Left lung (tissue), 4 donors: ENCODE measurements at regions not wholly inside any gene's neighbourhood (a gene's known extent, or its start where the extent isn't known, plus 50 kb on each side); places are given as distances from the start of the nearest gene placed in this dataset.

Experiments used
- ATAC-seq: fragments of 200-7000 bp; cut with Tn5 transposase; one replicate; pipeline ENCODE4 v1.9.1; 2020; ENCODE audit warnings: moderate library complexity
- DNase-seq, 4 donors: peaks; one replicate each; pipeline ENCODE4 v3.0.0-alpha.2; 2013 to 2020
- H3K27ac ChIP-seq, 2 donors: fragments of 200-600 bp; sonication (generic) in 1 of 2; one replicate each; pipeline versions ENCODE4 v1.5.0 to v1.8.0; 2020 to 2021
- H3K27me3 ChIP-seq, 2 donors: fragments of 200-600 bp; sonication (generic) in 1 of 2; one replicate each; pipeline versions ENCODE4 v1.5.0 to v1.8.0; 2020 to 2021
- H3K36me3 ChIP-seq, 2 donors: fragments of 200-600 bp; sonication (generic) in 1 of 2; one replicate each; pipeline versions ENCODE4 v1.5.0 to v1.8.0; 2020 to 2021
- H3K4me1 ChIP-seq, 2 donors: fragments of 200-600 bp; one replicate each; pipeline ENCODE4 v1.8.0; 2021
- H3K4me3 ChIP-seq, 2 donors: fragments of 200-600 bp; sonication (generic) in 1 of 2; one replicate each; pipeline versions ENCODE4 v1.5.0 to v1.8.0; 2020 to 2021; ENCODE audit warnings: mild to moderate bottlenecking in 1 of 2
- H3K9me3 ChIP-seq, 2 donors: fragments of 200-600 bp; sonication (generic) in 1 of 2; one replicate each; pipeline versions ENCODE4 v1.5.0 to v1.8.0; 2020 to 2021
- intact Hi-C, 2 donors: fragments of 100-400 bp; cut with DNase I; formaldehyde crosslinking; loops; one replicate each; pipeline versions ENCODE4 v1.11.2 to v1.14.2; 2022
- TF ChIP-seq, protein P1 (sequence below), 2 donors: fragments of 200-600 bp; sonication (generic) in 1 of 2; IDR thresholded peaks; one replicate each; pipeline versions ENCODE4 v1.5.0 to v1.8.0; 2021; ENCODE audit warnings: antibody characterized with exemption in 2 of 2
- donor health status: DM: no; HTN: yes; CAD: no.
- donor health status: DM: no; HTN: no; CAD: no.

DNA sequence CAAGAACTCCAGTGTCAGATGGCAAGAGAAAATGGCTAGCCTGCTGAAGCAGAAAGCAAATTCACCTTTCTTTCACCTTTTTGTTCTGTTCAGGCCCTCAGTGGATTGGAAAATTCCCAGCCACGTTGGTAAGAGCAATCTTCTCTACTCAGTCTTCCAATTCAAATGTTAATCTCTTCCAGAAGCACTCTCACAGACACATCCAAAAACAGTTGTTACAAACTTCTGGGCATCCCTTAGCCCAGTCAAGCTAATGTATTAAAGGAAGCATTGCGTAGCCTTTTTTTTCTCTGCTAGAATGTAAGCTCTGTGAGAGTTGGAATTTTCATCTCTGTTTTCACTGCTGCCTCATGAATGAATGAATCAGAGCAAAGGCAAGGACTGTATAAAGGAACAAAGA lies 109.2 kb upstream of the ROBO2 start:
- DNase-seq: no peak
- no peaks in the 10 kb centered on the region for H3K27me3 ChIP-seq
- intact Hi-C loops: no loop called here
- H3K4me3 ChIP-seq: no peak overlapping the region
- TF ChIP-seq, protein P1, sequence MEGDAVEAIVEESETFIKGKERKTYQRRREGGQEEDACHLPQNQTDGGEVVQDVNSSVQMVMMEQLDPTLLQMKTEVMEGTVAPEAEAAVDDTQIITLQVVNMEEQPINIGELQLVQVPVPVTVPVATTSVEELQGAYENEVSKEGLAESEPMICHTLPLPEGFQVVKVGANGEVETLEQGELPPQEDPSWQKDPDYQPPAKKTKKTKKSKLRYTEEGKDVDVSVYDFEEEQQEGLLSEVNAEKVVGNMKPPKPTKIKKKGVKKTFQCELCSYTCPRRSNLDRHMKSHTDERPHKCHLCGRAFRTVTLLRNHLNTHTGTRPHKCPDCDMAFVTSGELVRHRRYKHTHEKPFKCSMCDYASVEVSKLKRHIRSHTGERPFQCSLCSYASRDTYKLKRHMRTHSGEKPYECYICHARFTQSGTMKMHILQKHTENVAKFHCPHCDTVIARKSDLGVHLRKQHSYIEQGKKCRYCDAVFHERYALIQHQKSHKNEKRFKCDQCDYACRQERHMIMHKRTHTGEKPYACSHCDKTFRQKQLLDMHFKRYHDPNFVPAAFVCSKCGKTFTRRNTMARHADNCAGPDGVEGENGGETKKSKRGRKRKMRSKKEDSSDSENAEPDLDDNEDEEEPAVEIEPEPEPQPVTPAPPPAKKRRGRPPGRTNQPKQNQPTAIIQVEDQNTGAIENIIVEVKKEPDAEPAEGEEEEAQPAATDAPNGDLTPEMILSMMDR (IDR thresholded peaks at IDR 0.05): no peak
- H3K4me1 ChIP-seq: no peaks in the 10 kb centered on the region
- no peak overlapping the region for H3K27ac ChIP-seq
- H3K9me3 ChIP-seq: no peaks in the 10 kb centered on the region
- no peak for ATAC-seq
- no peaks in the 10 kb centered on the region for H3K36me3 ChIP-seq

DNA sequence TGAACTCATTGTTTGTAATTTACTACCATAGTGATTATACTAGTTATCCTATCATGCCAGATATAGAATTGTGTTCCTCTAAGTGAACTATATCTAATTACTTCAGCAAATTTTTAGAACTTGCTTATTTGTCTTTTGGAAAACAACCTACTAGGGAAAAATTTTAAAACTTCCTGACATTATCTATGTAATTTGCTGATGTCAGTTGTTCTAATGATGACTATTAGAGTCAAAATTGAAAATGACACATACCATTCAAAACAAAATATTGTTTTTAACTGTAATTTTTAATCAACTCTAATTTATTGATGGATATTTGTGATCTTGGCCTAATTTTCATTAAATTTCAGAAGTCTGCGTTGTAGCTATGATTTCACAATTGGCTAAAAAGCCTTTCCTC lies 106.7 kb upstream of the ROBO2 start:
- DNase-seq (no peak), ATAC-seq (no peak)
- Histone ChIP-seq H3K27me3 (no peaks in the 10 kb centered on the region), H3K9me3 (no peaks in the 10 kb centered on the region), H3K36me3 (no peaks in the 10 kb centered on the region), H3K27ac (no peak overlapping the region), H3K4me3 (no peak overlapping the region), H3K4me1 (no peaks in the 10 kb centered on the region)
- TF ChIP-seq, protein P1 (IDR thresholded peaks at IDR 0.05): no peak
- intact Hi-C loops: no loop called here

DNA sequence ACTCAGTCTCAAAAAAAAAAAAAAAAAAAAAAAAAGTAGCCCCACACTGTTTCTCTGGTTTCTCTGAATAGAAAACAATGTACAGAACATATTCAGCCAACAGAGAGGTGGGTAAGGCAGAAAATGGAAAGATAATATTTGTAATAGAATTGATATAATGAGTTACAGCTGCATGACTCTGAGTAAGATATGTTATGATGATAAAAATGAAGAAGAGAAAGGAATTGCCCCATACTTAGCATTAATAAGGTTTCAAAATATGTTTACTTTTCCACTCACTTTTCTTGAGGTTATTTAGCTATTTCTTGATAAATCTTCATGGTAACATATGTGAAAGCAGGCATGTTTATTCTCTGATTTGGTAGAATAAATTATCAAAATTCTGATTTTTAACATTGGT lies 100.9 kb upstream of the ROBO2 start:
- Histone ChIP-seq H3K36me3 (no peaks in the 10 kb centered on the region), H3K4me1 (no peaks in the 10 kb centered on the region), H3K4me3 (no peak overlapping the region), H3K27ac (no peak overlapping the region), H3K9me3 (no peaks in the 10 kb centered on the region), H3K27me3 (no peaks in the 10 kb centered on the region)
- TF ChIP-seq, protein P1 (IDR thresholded peaks at IDR 0.05): no peak
- DNase-seq (no peak), ATAC-seq (no peak)
- intact Hi-C loops: no loop called here

DNA sequence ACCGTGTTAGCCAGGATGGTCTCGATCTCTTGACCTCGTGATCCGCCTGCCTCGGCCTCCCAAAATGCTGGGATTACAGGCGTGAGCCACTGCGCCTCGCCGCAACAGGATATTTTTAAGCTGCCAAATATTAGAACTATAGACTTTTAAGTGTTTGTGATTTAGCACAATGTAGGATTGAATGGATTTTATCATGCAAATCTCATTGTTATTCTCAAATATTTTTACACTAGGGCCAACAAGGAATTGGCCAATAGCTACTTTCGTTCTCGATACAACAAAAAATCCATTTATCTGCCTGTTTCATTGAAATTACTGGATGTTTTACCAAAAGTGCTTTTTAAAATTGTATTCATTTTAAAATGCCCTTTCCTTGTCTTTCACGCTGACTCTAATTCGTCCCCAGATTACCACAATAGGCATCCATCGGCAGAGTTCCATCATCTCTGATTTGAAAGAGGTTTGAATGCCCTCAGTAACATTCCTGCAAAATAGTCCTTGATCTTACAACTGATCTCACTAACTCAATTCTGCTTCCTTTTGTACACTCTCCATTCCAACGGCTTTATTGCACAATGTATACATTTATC lies 99.6 kb upstream of the ROBO2 start:
- H3K4me3 ChIP-seq: no peak overlapping the region
- no peaks in the 10 kb centered on the region for H3K4me1 ChIP-seq
- H3K36me3 ChIP-seq: no peaks in the 10 kb centered on the region
- ATAC-seq (no peak), DNase-seq (no peak)
- intact Hi-C loops: no loop called here
- H3K27ac ChIP-seq: no peak overlapping the region
- H3K9me3 ChIP-seq: no peaks in the 10 kb centered on the region
- TF ChIP-seq, protein P1 (IDR thresholded peaks at IDR 0.05): no peak
- H3K27me3 ChIP-seq: no peaks in the 10 kb centered on the region

DNA sequence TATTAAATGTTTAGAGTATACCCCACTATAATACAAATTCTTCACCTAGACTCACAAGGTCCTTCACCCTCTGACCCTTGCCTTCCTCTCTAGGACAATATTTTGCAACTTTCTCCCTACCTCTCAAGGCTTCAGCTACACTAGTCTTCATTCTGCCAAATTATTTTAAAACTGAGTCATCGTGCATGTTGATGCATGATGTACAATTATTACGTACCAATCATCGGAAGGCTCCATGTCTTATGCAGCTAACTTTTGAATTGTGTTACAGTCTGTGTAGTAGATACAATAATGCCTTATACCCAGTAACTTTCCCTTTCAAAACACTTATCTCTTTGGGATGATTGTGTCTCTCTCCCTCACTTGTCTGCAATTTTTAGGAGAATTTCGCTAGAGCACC lies 98.5 kb upstream of the ROBO2 start:
- TF ChIP-seq, protein P1 (IDR thresholded peaks at IDR 0.05): no peak
- no peak for ATAC-seq
- no peak overlapping the region for H3K27ac ChIP-seq
- DNase-seq: no peak
- no peaks in the 10 kb centered on the region for H3K9me3 ChIP-seq
- H3K27me3 ChIP-seq: no peaks in the 10 kb centered on the region
- intact Hi-C loops: no loop called here
- no peaks in the 10 kb centered on the region for H3K4me1 ChIP-seq
- H3K36me3 ChIP-seq: no peaks in the 10 kb centered on the region
- H3K4me3 ChIP-seq: no peak overlapping the region
